Neuronal stem cell (in vitro differentiated cells): ENCODE measurements at regions not wholly inside any gene's neighbourhood (a gene's known extent, or its start where the extent isn't known, plus 50 kb on each side); places are given as distances from the start of the nearest gene placed in this dataset.
"Not testable (repeated sequence)": the region's sequence is repeated elsewhere in the genome, so short reads cannot be mapped to it uniquely, and the experiment has no call there.

Experiments
- DNase-seq: peaks from one replicate; pipeline ENCODE4 v3.0.0-alpha.2; 2013; ENCODE audit warnings: low spot score
- H2AFZ ChIP-seq: one replicate; pipeline ENCODE4 v1.6.1; 2013; ENCODE audit warnings: mild to moderate bottlenecking, low read length, inconsistent platforms
- H2AK5ac ChIP-seq: 2 replicates; pipeline ENCODE4 v1.6.1; 2013; ENCODE audit warnings: low read depth, mild to moderate bottlenecking, inconsistent platforms, low read length, moderate library complexity, mixed read lengths
- H2BK120ac ChIP-seq: 2 replicates; pipeline ENCODE4 v1.6.1; 2013; ENCODE audit warnings: low read depth, mild to moderate bottlenecking, inconsistent platforms, low read length, moderate library complexity, mixed read lengths
- H2BK12ac ChIP-seq: one replicate; pipeline ENCODE4 v1.6.1; 2013; ENCODE audit warnings: low read length, inconsistent platforms
- H2BK15ac ChIP-seq: 2 replicates; pipeline ENCODE4 v1.6.1; 2013; ENCODE audit warnings: mild to moderate bottlenecking, low read length, inconsistent platforms, mixed read lengths
- H2BK5ac ChIP-seq: one replicate; pipeline ENCODE4 v1.6.1; 2013; ENCODE audit warnings: inconsistent platforms, mild to moderate bottlenecking, low read length, moderate library complexity
- H3K14ac ChIP-seq: one replicate; pipeline ENCODE4 v1.6.1; 2013; ENCODE audit warnings: low read length, inconsistent platforms
- H3K18ac ChIP-seq: 2 replicates; pipeline ENCODE4 v1.6.1; 2013; ENCODE audit warnings: low read length, inconsistent platforms
- H3K23ac ChIP-seq: 2 replicates; pipeline ENCODE4 v1.6.1; 2013; ENCODE audit warnings: low read depth, mild to moderate bottlenecking, mixed read lengths, low read length, inconsistent platforms; ENCODE audit not compliant: poor library complexity
- H3K27ac ChIP-seq: replicated peaks from 3 replicates; pipeline ENCODE4 v1.5.1; 2013; ENCODE audit warnings: low read length, inconsistent platforms
- H3K27me3 ChIP-seq, 3 experiments: 2 replicates each; pipeline ENCODE4 v1.6.1; 2013; ENCODE audit warnings: low read length in 3 of 3, mild to moderate bottlenecking in 2 of 3, inconsistent platforms in 1 of 3, low read depth in 1 of 3, mixed read lengths in 1 of 3, moderate library complexity in 1 of 3; ENCODE audit not compliant: control insufficient read depth in 3 of 3, insufficient read depth in 3 of 3
- H3K36me3 ChIP-seq, 2 donors: replicated peaks in 1 of 2; 2 replicates each; pipeline ENCODE4 v1.6.1; 2013; ENCODE audit warnings: low read length in 2 of 2; ENCODE audit not compliant: control insufficient read depth in 2 of 2, insufficient read depth in 2 of 2
- H3K4ac ChIP-seq: 2 replicates; pipeline ENCODE4 v1.6.1; 2013; ENCODE audit warnings: inconsistent platforms, mild to moderate bottlenecking, low read length, moderate library complexity
- H3K4me1 ChIP-seq, 2 donors: 1 replicate in 1 of 2; 2 replicates in 1 of 2; pipeline ENCODE4 v1.6.1; 2013; ENCODE audit warnings: low read length in 2 of 2, low read depth in 1 of 2; ENCODE audit not compliant: control insufficient read depth in 2 of 2, insufficient read depth in 1 of 2
- H3K4me2 ChIP-seq: one replicate; pipeline ENCODE4 v1.6.1; 2013; ENCODE audit warnings: mild to moderate bottlenecking, low read length, inconsistent platforms; ENCODE audit not compliant: insufficient read depth, poor library complexity, severe bottlenecking
- H3K4me3 ChIP-seq, 2 donors: 2 replicates each; pipeline ENCODE4 v1.5.1; 2013; ENCODE audit warnings: low read length in 2 of 2, mild to moderate bottlenecking in 2 of 2, inconsistent platforms in 1 of 2, moderate library complexity in 1 of 2
- H3K79me1 ChIP-seq: one replicate; pipeline ENCODE4 v1.6.1; 2013; ENCODE audit warnings: low read depth, mild to moderate bottlenecking, inconsistent platforms, low read length, moderate library complexity
- H3K9ac ChIP-seq: one replicate; pipeline ENCODE4 v1.6.1; 2013; ENCODE audit warnings: mild to moderate bottlenecking, low read depth, low read length, inconsistent platforms; ENCODE audit not compliant: poor library complexity
- H3K9me3 ChIP-seq, 2 donors: replicated peaks in 1 of 2; 2 replicates each; pipeline versions ENCODE3 to v1.6.1; 2013; ENCODE audit warnings: low read length in 2 of 2, mild to moderate bottlenecking in 2 of 2, inconsistent platforms in 1 of 2, low read depth in 1 of 2, mixed read lengths in 1 of 2, moderate library complexity in 1 of 2; ENCODE audit not compliant: control insufficient read depth in 2 of 2, insufficient read depth in 1 of 2
- H4K8ac ChIP-seq: one replicate; pipeline ENCODE4 v1.6.1; 2013; ENCODE audit warnings: low read depth, mild to moderate bottlenecking, inconsistent platforms, low read length, moderate library complexity
- H4K91ac ChIP-seq: one replicate; pipeline ENCODE4 v1.6.1; 2013; ENCODE audit warnings: low read length, low read depth, mild to moderate bottlenecking, inconsistent platforms; ENCODE audit not compliant: poor library complexity
- WGBS, 2 donors: extraction: QIAGEN DNeasy Blood & Tissue Kit; methylation state at CpG; one replicate each; pipeline ENCODE4 v1.1.7; 2013; ENCODE audit warnings: missing lambda C conversion rate in 2 of 2, mixed read lengths in 1 of 2; ENCODE audit not compliant: insufficient read length in 2 of 2, insufficient replicate concordance in 1 of 2; ENCODE audit errors: extremely low coverage in 2 of 2; 5-methylcytosine and 5-hydroxymethylcytosine counted together

DNA sequence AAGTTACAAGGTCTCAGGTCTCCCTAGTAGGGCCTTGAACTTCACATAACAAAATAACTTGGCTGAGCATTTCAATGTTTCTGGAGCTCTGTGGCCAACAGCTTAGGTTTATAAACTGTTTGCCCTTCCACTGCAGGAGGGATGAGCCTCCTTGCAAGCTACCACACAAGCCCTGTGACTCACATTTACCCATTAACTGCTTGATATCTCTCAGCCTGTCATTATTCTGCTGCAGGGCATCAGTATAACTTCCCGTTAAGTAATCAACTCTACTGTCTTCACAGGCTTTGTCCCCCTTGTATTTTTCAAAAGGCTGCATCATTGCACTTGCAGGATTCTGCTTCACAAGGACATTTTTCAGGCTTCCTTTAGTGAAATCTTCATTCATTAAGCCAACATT is 151.7 kb upstream of the CXCL13 start:
- DNase-seq: no peak
- no peaks in the 10 kb centered on the region for H3K27me3 ChIP-seq
- no peaks in the 10 kb centered on the region for H3K9me3 ChIP-seq
- no peak overlapping the region for H2BK120ac ChIP-seq
- no peak overlapping the region for H3K27ac ChIP-seq
- H3K9ac ChIP-seq: no peak overlapping the region
- H3K23ac ChIP-seq: no peak overlapping the region
- no peak overlapping the region for H3K4me2 ChIP-seq
- no peak overlapping the region for H3K4ac ChIP-seq
- no peak overlapping the region for H3K18ac ChIP-seq
- no peaks in the 10 kb centered on the region for H3K79me1 ChIP-seq
- no peak overlapping the region for H2BK12ac ChIP-seq
- no peaks in the 10 kb centered on the region for H3K4me1 ChIP-seq
- H2AK5ac ChIP-seq: no peak overlapping the region
- H3K36me3 ChIP-seq: no peaks in the 10 kb centered on the region
- no peak overlapping the region for H3K4me3 ChIP-seq
- no peak overlapping the region for H4K91ac ChIP-seq
- WGBS, 2 donors: no CpG with 5 or more reads among the region's 1 CpG
- no peak overlapping the region for H2BK5ac ChIP-seq
- H2BK15ac ChIP-seq: no peak overlapping the region
- no peak overlapping the region for H4K8ac ChIP-seq
- no peak overlapping the region for H3K14ac ChIP-seq
- no peak overlapping the region for H2AFZ ChIP-seq

DNA sequence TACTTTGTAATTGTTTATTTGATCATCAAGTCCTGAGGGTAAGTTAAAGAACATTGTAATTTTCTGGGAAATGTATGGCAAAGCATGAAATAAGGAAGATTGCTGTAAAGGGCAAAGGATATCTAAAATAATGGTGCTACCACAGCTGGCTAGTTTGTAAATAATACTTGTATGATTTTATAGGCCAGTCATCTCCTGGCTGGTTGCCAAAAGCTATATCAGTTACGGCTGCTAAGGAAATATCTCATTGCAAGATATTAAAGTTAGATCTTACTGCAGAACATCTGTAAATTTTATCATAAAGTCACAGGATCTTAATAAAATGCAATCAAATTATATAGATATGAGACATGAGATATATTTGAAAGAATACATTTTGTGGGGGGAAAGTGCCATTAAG is 150.8 kb upstream of the CXCL13 start:
- H3K9me3 ChIP-seq: no peaks in the 10 kb centered on the region
- H2BK120ac ChIP-seq: no peak overlapping the region
- no peak overlapping the region for H3K18ac ChIP-seq
- no peaks in the 10 kb centered on the region for H3K79me1 ChIP-seq
- WGBS, 2 donors: no CpG with 5 or more reads among the region's 1 CpG
- no peak overlapping the region for H2BK12ac ChIP-seq
- H3K23ac ChIP-seq: no peak overlapping the region
- H2BK15ac ChIP-seq: no peak overlapping the region
- no peak overlapping the region for H3K9ac ChIP-seq
- DNase-seq: no peak
- no peak overlapping the region for H3K4me3 ChIP-seq
- H3K4me1 ChIP-seq: no peaks in the 10 kb centered on the region
- H4K8ac ChIP-seq: no peak overlapping the region
- H3K4me2 ChIP-seq: no peak overlapping the region
- H2BK5ac ChIP-seq: no peak overlapping the region
- no peak overlapping the region for H2AK5ac ChIP-seq
- no peak overlapping the region for H4K91ac ChIP-seq
- H3K36me3 ChIP-seq: no peaks in the 10 kb centered on the region
- no peak overlapping the region for H3K4ac ChIP-seq
- no peaks in the 10 kb centered on the region for H3K27me3 ChIP-seq
- no peak overlapping the region for H3K14ac ChIP-seq
- H3K27ac ChIP-seq: no peak overlapping the region
- no peak overlapping the region for H2AFZ ChIP-seq

DNA sequence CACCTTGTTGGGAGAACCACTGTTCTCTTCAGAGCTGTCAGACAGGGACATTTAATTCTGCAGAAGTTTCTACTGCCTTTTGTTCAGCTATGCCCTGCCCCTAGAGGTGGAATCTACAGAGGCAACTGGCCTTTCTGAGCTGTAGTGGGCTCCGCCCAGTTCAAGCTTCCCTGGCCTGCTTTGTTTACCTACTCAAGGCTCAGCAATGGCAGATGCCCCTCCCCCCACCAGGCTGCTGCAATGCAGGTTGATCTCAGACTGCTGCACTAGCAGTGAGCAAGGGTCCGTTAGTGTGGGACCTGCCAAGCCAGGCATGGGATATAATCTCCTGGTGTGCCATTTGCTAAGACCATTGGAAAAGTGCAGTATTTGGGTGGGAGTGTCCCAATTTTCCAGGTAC is 141.5 kb upstream of the CXCL13 start:
- not testable (repeated sequence) for H4K8ac ChIP-seq, H3K4me2 ChIP-seq, H2BK5ac ChIP-seq, H3K79me1 ChIP-seq, H3K18ac ChIP-seq, H3K27ac ChIP-seq, H3K36me3 ChIP-seq, H3K4me1 ChIP-seq, H3K4me3 ChIP-seq, H3K9me3 ChIP-seq, H2BK120ac ChIP-seq, H2BK12ac ChIP-seq, H4K91ac ChIP-seq, H2AK5ac ChIP-seq, H3K9ac ChIP-seq, H3K14ac ChIP-seq, H3K4ac ChIP-seq, H2BK15ac ChIP-seq, H3K27me3 ChIP-seq, H3K23ac ChIP-seq, DNase-seq, H2AFZ ChIP-seq
- WGBS, 2 donors: no CpG with 5 or more reads among the region's 2 CpGs

DNA sequence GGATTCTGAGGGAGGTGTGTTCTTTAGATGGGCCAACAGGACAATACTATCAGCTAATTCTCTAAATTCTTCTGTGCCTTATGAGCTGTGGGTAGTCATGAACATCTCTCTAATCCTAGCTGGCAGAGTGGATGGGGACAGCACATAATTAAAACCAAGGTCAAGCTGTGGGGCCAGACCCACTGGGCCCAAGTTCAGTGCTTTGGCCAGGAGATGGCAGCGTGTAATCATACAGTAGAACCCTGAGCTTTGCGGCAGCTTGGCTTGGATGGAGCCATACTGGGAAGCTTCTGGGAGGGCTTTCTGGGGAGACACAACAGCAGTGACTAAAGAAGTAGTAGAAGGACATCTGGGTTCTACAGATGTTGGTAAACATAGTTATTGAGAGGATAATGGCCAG is 140.3 kb upstream of the CXCL13 start:
- Histone ChIP-seq H4K91ac (no peak overlapping the region), H3K4ac (no peak overlapping the region), H3K4me2 (no peak overlapping the region), H3K4me3 (no peak overlapping the region), H3K27ac (no peak overlapping the region), H3K9me3 (peaks cover 0 to 2% of the 10 kb centered on the region in 2 donors), H2BK15ac (no peak overlapping the region), H3K9ac (no peak overlapping the region), H3K27me3 (no peaks in the 10 kb centered on the region), H4K8ac (no peak overlapping the region), H2AFZ (no peak overlapping the region), H3K23ac (no peak overlapping the region), H2BK5ac (no peak overlapping the region), H3K79me1 (no peaks in the 10 kb centered on the region), H2BK12ac (no peak overlapping the region), H3K14ac (no peak overlapping the region), H2BK120ac (no peak overlapping the region), H2AK5ac (no peak overlapping the region), H3K18ac (no peak overlapping the region), H3K4me1 (no peaks in the 10 kb centered on the region), H3K36me3 (no peaks in the 10 kb centered on the region)
- DNase-seq: no peak
- no CpG with 5 or more reads among the region's 2 CpGs for WGBS, 2 donors
